ENCODE measurements at regions not wholly inside any gene's neighbourhood (a gene's known extent, or its start where the extent isn't known, plus 50 kb on each side); places are given as distances from the start of the nearest gene placed in this dataset.

- Histone ChIP-seq H3K9me3 (ENCODE audit: control insufficient read depth in 4 of 4, low read length in 3 of 4) (no peaks in the 10 kb centered on the region), H3K9ac (ENCODE audit: low read depth in 1 of 2, low read length in 2 of 2) (no peak overlapping the region), H3K36me3 (ENCODE audit: control insufficient read depth in 4 of 4, insufficient read depth in 3 of 4, low read depth in 1 of 4, low read length in 3 of 4) (no peaks in the 10 kb centered on the region), H3K27ac (ENCODE audit: low read depth in 1 of 2, low read length in 2 of 2) (no peak overlapping the region), H3K4me1 (ENCODE audit: control insufficient read depth in 4 of 4, insufficient read depth in 4 of 4, low read length in 3 of 4) (no peaks in the 10 kb centered on the region), H3K27me3 (ENCODE audit: control insufficient read depth in 4 of 4, insufficient read depth in 4 of 4, low read length in 3 of 4) (no peaks in the 10 kb centered on the region), H3K4me3 (ENCODE audit: low read depth in 1 of 3, low read length in 3 of 3) (no peak overlapping the region)
- 63% methylated on average over 2 of the region's 2 CpGs for WGBS
- TF ChIP-seq TAF1 (conservative IDR thresholded peaks at IDR 0.05) (no peak), EGR1 (IDR thresholded peaks at IDR 0.05; ENCODE audit: low read depth in 2 of 2) (no peak), HNF4G (IDR thresholded peaks at IDR 0.05) (no peak), GABPA (IDR thresholded peaks at IDR 0.05 in 1 of 2, conservative IDR thresholded peaks at IDR 0.05 in 1 of 2) (no peak), RAD21 (IDR thresholded peaks at IDR 0.05) (no peak), SP1 (IDR thresholded peaks at IDR 0.05) (no peak), MAX (IDR thresholded peaks at IDR 0.05) (no peak), ATF3 (IDR thresholded peaks at IDR 0.05) (no peak)
- DNase-seq (ENCODE audit: low spot score) = no peak
These were observed 220.4 kb upstream of the ADGRL4 start for GRCh38 chr1:79226963-79227362.

- 66% methylated on average over 3 of the region's 3 CpGs for WGBS
- Histone ChIP-seq H3K9me3 (ENCODE audit: control insufficient read depth in 4 of 4, low read length in 3 of 4) (peaks cover 0 to 8% (median 3%) of the 10 kb centered on the region in 4 donors), H3K9ac (ENCODE audit: low read depth in 1 of 2, low read length in 2 of 2) (no peak overlapping the region), H3K27ac (ENCODE audit: low read depth in 1 of 2, low read length in 2 of 2) (no peak overlapping the region), H3K27me3 (ENCODE audit: control insufficient read depth in 4 of 4, insufficient read depth in 4 of 4, low read length in 3 of 4) (no peaks in the 10 kb centered on the region), H3K36me3 (ENCODE audit: control insufficient read depth in 4 of 4, insufficient read depth in 3 of 4, low read depth in 1 of 4, low read length in 3 of 4) (no peaks in the 10 kb centered on the region), H3K4me1 (ENCODE audit: control insufficient read depth in 4 of 4, insufficient read depth in 4 of 4, low read length in 3 of 4) (no peaks in the 10 kb centered on the region), H3K4me3 (ENCODE audit: low read depth in 1 of 3, low read length in 3 of 3) (no peak overlapping the region)
- no peak for DNase-seq (ENCODE audit: low spot score)
- TF ChIP-seq REST (IDR thresholded peaks at IDR 0.05) (no peak), RXRA (IDR thresholded peaks at IDR 0.05) (no peak), RAD21 (IDR thresholded peaks at IDR 0.05) (no peak), TAF1 (conservative IDR thresholded peaks at IDR 0.05) (no peak), HNF4A (conservative IDR thresholded peaks at IDR 0.05) (no peak), ATF3 (IDR thresholded peaks at IDR 0.05) (no peak), HNF4G (IDR thresholded peaks at IDR 0.05) (no peak), SP1 (IDR thresholded peaks at IDR 0.05) (no peak), MAX (IDR thresholded peaks at IDR 0.05) (no peak), EGR1 (IDR thresholded peaks at IDR 0.05; ENCODE audit: low read depth in 2 of 2) (no peak), ZBTB33 (IDR thresholded peaks at IDR 0.05) (no peak), CTCF (IDR thresholded peaks at IDR 0.05; ENCODE audit: low read depth, low read length, missing input control) (no peak), NR2F2 (IDR thresholded peaks at IDR 0.05) (no peak), YY1 (IDR thresholded peaks at IDR 0.05) (no peak), JUND (IDR thresholded peaks at IDR 0.05) (no peak), FOXA2 (IDR thresholded peaks at IDR 0.05) (no peak)
These were observed 218.0 kb upstream of the ADGRL4 start for GRCh38 chr1:79224537-79224936.

All from liver (tissue), 8 donors.